SK-N-SH treated with all-trans-retinoic acid at 6 μM for 48 hours (cell line): ENCODE measurements at regions not wholly inside any gene's neighbourhood (a gene's known extent, or its start where the extent isn't known, plus 50 kb on each side); places are given as distances from the start of the nearest gene placed in this dataset.

ENCODE experiments used
- ATAC-seq: fragments of 200-7000 bp; cut with Tn5 transposase; 3 replicates; pipeline ENCODE4 v1.9.1; 2020; ENCODE audit warnings: mild to moderate bottlenecking, moderate library complexity
- ARNTL ChIP-seq: fragments of 450-650 bp; formaldehyde crosslinking; IDR thresholded peaks from 2 replicates; pipeline ENCODE4 v1.5.0; 2020; ENCODE audit warnings: low read depth, mild to moderate bottlenecking, moderate library complexity, borderline replicate concordance
- CSDC2 ChIP-seq: fragments of 250-450 bp; sonication (Bioruptor Pico); IDR thresholded peaks from 2 replicates; pipeline ENCODE4 v1.5.0; 2020; ENCODE audit warnings: mild to moderate bottlenecking, moderate library complexity
- CSRNP3 ChIP-seq: fragments of 250-450 bp; sonication (Bioruptor Pico); IDR thresholded peaks from 2 replicates; pipeline ENCODE4 v1.5.1; 2021; ENCODE audit warnings: mild to moderate bottlenecking, moderate library complexity
- ESRRG ChIP-seq: fragments of 250-450 bp; sonication (Bioruptor Pico); IDR thresholded peaks from 2 replicates; pipeline ENCODE4 v1.6.1; 2021; ENCODE audit warnings: mild to moderate bottlenecking
- GLIS3 ChIP-seq: fragments of 250-450 bp; sonication (Bioruptor Pico); IDR thresholded peaks from 2 replicates; pipeline ENCODE4 v1.5.0; 2020; ENCODE audit warnings: mild to moderate bottlenecking, moderate library complexity
- ISL1 ChIP-seq: fragments of 250-450 bp; sonication (Bioruptor Pico); IDR thresholded peaks from 2 replicates; pipeline ENCODE4 v2.1.2; 2022; ENCODE audit warnings: mild to moderate bottlenecking, moderate library complexity
- OSR1 ChIP-seq: fragments of 250-450 bp; sonication (Bioruptor Pico); IDR thresholded peaks from 2 replicates; pipeline ENCODE4 v1.8.0; 2022; ENCODE audit warnings: moderate library complexity, mild to moderate bottlenecking, inconsistent platforms
- PATZ1 ChIP-seq: fragments of 250-450 bp; sonication (Bioruptor Pico); IDR thresholded peaks from 2 replicates; pipeline ENCODE4 v1.8.0; 2020; ENCODE audit warnings: mild to moderate bottlenecking, moderate library complexity, borderline replicate concordance
- POU6F1 ChIP-seq: fragments of 250-450 bp; sonication (Bioruptor Pico); IDR thresholded peaks from 2 replicates; pipeline ENCODE4 v1.8.0; 2021; ENCODE audit warnings: low read depth, mild to moderate bottlenecking, moderate library complexity, borderline replicate concordance
- RARB ChIP-seq: fragments of 250-450 bp; sonication (Bioruptor Pico); IDR thresholded peaks from 2 replicates; pipeline ENCODE4 v1.8.0; 2021; ENCODE audit warnings: mild to moderate bottlenecking, moderate library complexity
- SNAI2 ChIP-seq: fragments of 250-450 bp; sonication (Bioruptor Pico); IDR thresholded peaks from 2 replicates; pipeline ENCODE4 v1.5.0; 2020; ENCODE audit warnings: mild to moderate bottlenecking, moderate library complexity
- TOX ChIP-seq: fragments of 250-450 bp; sonication (Bioruptor Pico); IDR thresholded peaks from 2 replicates; pipeline ENCODE4 v1.8.0; 2021; ENCODE audit warnings: mild to moderate bottlenecking, moderate library complexity, borderline replicate concordance
- TSHZ2 ChIP-seq: fragments of 250-450 bp; sonication (Bioruptor Pico); IDR thresholded peaks from 2 replicates; pipeline ENCODE4 v1.5.0; 2020; ENCODE audit warnings: mild to moderate bottlenecking, moderate library complexity
- ZFP3 ChIP-seq: fragments of 250-450 bp; sonication (Bioruptor Pico); IDR thresholded peaks from 2 replicates; pipeline ENCODE4 v1.5.0; 2020; ENCODE audit warnings: mild to moderate bottlenecking, moderate library complexity
- ZNF70 ChIP-seq: fragments of 450-650 bp; formaldehyde crosslinking; IDR thresholded peaks from 2 replicates; pipeline ENCODE4 v1.5.0; 2020; ENCODE audit warnings: mild to moderate bottlenecking, moderate library complexity

- no peak for TF ChIP-seq CSRNP3 (CRISPR knock-in tag)
- no peak for TF ChIP-seq ESRRG (CRISPR knock-in tag)
- no peak for TF ChIP-seq TOX (CRISPR knock-in tag)
- no peak for TF ChIP-seq ZNF70 (CRISPR knock-in tag)
- TF ChIP-seq SNAI2 (CRISPR knock-in tag) = no peak
- TF ChIP-seq ZFP3 (CRISPR knock-in tag) = no peak
- TF ChIP-seq, all 23 proteins: peak for 0
- ATAC-seq = no peak
Measured at GRCh38 chr4:27088491-27088890, 227.8 kb downstream of the STIM2 start.

GRCh38 chr4:27089186-27089585, 228.5 kb downstream of the STIM2 start:
- no peak for ATAC-seq
- TF ChIP-seq POU6F1 (CRISPR knock-in tag) (no peak), ISL1 (CRISPR knock-in tag) (no peak)

- no peak for ATAC-seq
- no peak for TF ChIP-seq OSR1 (CRISPR knock-in tag)
- TF ChIP-seq GLIS3 = no peak
- TF ChIP-seq RARB = no peak
- TF ChIP-seq ISL1 (CRISPR knock-in tag) = no peak
- no peak for TF ChIP-seq ESRRG (CRISPR knock-in tag)
Measured at GRCh38 chr4:27090406-27090805, 229.8 kb downstream of the STIM2 start.

- TF ChIP-seq TSHZ2 (CRISPR knock-in tag) (no peak), PATZ1 (no peak)
- no peak for ATAC-seq
Measured at GRCh38 chr4:27094224-27094623, 233.6 kb downstream of the STIM2 start.

- TF ChIP-seq TOX (CRISPR knock-in tag) = no peak
- no peak for TF ChIP-seq ARNTL (CRISPR knock-in tag)
- no peak for TF ChIP-seq ZNF70 (CRISPR knock-in tag)
- no peak for TF ChIP-seq POU6F1 (CRISPR knock-in tag)
- no peak for TF ChIP-seq CSDC2
- no peak for ATAC-seq
Measured at GRCh38 chr4:27094783-27095182, 234.1 kb downstream of the STIM2 start.
